Esophagus squamous epithelium (tissue), 4 donors: ENCODE measurements at regions not wholly inside any gene's neighbourhood (a gene's known extent, or its start where the extent isn't known, plus 50 kb on each side); places are given as distances from the start of the nearest gene placed in this dataset.

Source experiments
- POLR2A ChIP-seq, 4 donors: fragments of 450-650 bp; IDR thresholded peaks; one replicate each; pipeline ENCODE4 v1.6.1; 2017; ENCODE audit warnings: antibody characterized with exemption in 4 of 4, mild to moderate bottlenecking in 4 of 4, moderate library complexity in 3 of 4
- TF ChIP-seq, protein P1 (sequence below), 6 experiments: fragments of 450-650 bp in 4 of 6; fragments of 200-600 bp in 2 of 6; sonication (generic) in 2 of 6; IDR thresholded peaks; one replicate each; pipeline ENCODE4 v1.5.1; 2016 to 2019; ENCODE audit warnings: antibody characterized with exemption in 6 of 6, mild to moderate bottlenecking in 4 of 6, moderate library complexity in 4 of 6

DNA sequence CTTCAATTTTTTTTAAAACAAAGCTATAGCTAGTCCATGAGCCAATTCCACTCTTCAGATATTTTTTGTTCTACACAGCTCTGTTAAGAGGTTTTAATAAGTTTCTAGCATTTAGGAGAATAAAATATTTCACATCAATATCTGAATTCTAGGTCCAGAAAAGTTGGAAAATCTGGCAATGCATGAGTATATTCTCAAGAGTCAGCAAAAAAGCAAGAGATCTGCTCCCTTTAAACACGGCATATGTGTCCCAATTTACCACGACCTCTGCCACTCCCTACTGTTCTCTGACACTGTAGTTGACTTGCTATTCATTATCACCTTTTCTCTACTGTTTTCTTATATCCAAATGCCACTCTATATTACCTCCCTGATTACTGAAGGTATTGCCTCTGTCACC lies 145.1 kb upstream of the TGFBR2 start:
- TF ChIP-seq, protein P1, sequence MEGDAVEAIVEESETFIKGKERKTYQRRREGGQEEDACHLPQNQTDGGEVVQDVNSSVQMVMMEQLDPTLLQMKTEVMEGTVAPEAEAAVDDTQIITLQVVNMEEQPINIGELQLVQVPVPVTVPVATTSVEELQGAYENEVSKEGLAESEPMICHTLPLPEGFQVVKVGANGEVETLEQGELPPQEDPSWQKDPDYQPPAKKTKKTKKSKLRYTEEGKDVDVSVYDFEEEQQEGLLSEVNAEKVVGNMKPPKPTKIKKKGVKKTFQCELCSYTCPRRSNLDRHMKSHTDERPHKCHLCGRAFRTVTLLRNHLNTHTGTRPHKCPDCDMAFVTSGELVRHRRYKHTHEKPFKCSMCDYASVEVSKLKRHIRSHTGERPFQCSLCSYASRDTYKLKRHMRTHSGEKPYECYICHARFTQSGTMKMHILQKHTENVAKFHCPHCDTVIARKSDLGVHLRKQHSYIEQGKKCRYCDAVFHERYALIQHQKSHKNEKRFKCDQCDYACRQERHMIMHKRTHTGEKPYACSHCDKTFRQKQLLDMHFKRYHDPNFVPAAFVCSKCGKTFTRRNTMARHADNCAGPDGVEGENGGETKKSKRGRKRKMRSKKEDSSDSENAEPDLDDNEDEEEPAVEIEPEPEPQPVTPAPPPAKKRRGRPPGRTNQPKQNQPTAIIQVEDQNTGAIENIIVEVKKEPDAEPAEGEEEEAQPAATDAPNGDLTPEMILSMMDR (IDR thresholded peaks at IDR 0.05), result no peak
- TF ChIP-seq POLR2A (IDR thresholded peaks at IDR 0.05), result no peak
